A673 (cell line): ENCODE measurements at regions not wholly inside any gene's neighbourhood (a gene's known extent, or its start where the extent isn't known, plus 50 kb on each side); places are given as distances from the start of the nearest gene placed in this dataset.

Experiments used
- EZH2 ChIP-seq: fragments of 200-600 bp; sonication (generic); IDR thresholded peaks from 2 replicates; pipeline ENCODE4 v1.6.1; 2017; ENCODE audit warnings: borderline replicate concordance, low read depth, mild to moderate bottlenecking, mixed read lengths, antibody characterized with exemption, low read length; ENCODE audit not compliant: poor library complexity, severe bottlenecking
- TF ChIP-seq, protein P1 (sequence below): fragments of 300-800, 200-600 bp; sonication (generic); conservative IDR thresholded peaks from 2 replicates; pipeline ENCODE4 v1.5.1; 2017; ENCODE audit warnings: low read depth, mild to moderate bottlenecking, antibody characterized with exemption, low read length, moderate library complexity, mixed read lengths

- TF ChIP-seq, protein P1, sequence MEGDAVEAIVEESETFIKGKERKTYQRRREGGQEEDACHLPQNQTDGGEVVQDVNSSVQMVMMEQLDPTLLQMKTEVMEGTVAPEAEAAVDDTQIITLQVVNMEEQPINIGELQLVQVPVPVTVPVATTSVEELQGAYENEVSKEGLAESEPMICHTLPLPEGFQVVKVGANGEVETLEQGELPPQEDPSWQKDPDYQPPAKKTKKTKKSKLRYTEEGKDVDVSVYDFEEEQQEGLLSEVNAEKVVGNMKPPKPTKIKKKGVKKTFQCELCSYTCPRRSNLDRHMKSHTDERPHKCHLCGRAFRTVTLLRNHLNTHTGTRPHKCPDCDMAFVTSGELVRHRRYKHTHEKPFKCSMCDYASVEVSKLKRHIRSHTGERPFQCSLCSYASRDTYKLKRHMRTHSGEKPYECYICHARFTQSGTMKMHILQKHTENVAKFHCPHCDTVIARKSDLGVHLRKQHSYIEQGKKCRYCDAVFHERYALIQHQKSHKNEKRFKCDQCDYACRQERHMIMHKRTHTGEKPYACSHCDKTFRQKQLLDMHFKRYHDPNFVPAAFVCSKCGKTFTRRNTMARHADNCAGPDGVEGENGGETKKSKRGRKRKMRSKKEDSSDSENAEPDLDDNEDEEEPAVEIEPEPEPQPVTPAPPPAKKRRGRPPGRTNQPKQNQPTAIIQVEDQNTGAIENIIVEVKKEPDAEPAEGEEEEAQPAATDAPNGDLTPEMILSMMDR: no peak
- TF ChIP-seq EZH2: no peak
Measured at GRCh38 chr14:25101276-25101675, 51.3 kb upstream of the STXBP6 start.
